Jurkat, Clone E6-1 (cell line): ENCODE measurements at regions not wholly inside any gene's neighbourhood (a gene's known extent, or its start where the extent isn't known, plus 50 kb on each side); places are given as distances from the start of the nearest gene placed in this dataset.

Experiments
- DNase-seq: peaks from one replicate; pipeline ENCODE4 v3.0.0-alpha.2; 2011; ENCODE audit warnings: low read depth, low spot score
- H3K4me3 ChIP-seq: 2 replicates; pipeline ENCODE4 v1.5.1; 2011; ENCODE audit warnings: mild to moderate bottlenecking, low read length, control low read depth, moderate library complexity

DNA sequence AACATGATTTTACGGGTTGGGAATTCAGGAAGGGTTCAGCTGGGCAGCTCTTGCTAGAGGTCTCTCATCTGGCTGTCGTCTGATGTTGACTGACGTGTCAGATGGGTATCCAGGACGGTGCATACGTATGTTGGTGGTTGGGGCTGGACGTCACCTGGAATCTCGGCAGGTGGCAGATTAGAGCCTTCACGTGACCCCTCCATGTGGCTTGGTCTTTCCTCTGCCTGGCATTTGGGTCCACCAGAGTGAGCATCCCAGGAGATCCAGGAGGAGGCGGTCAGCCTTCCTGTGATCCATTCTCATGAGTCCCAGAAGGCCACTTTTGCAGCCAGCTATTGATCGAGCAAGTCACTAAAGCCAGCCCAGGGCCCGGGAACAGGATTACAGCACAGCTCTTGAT lies 202.7 kb downstream of the FOXL1 start:
- DNase-seq, result no peak
- H3K4me3 ChIP-seq, result no peak overlapping the region

DNA sequence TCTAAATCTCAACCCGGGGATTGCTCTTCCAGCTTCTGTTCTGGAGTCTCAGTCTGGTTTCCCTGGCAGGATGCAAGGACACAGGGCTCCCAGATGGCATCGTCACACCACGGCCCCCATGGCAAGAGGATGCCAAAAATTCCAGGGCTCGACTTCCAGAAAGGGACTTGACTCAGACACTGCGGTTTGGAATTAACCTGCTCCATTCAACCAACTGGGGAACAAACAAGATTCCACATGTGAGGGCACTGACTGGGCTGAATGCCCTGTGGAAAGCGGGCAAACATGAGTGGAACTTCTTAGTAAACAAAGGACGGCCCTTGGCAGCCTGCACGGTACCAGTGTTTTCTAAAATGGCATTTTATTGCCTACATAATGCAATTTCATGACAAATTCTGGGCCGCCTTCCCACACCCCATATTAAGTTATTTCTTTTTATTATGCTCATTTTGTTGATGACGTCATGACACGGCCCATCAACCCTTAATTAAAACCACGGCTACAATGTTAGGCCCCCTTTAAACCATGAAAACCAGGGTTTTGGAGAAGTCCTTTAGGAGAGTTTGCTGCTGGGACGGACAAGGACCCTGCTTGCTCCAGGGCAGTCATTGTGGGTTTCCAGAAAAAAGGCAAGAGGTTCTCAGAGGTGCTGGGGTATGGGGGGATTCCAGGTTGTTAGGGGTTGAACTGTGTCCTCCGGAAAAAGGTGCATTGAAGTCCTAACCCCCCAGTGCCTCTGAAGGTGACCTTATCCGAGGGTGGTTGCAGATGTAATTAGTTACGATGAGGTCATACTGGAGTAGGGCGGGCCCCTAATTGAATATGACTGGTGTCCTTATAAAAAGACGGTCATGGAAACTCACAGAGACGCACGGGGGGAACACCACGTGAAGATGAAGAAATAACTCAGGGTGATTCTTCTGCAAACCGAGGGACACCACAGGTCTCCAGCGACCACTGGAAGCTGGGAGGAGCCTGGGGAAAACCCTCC lies 205.6 kb downstream of the FOXL1 start:
- DNase-seq, result no peak
- no peak overlapping the region for H3K4me3 ChIP-seq

DNA sequence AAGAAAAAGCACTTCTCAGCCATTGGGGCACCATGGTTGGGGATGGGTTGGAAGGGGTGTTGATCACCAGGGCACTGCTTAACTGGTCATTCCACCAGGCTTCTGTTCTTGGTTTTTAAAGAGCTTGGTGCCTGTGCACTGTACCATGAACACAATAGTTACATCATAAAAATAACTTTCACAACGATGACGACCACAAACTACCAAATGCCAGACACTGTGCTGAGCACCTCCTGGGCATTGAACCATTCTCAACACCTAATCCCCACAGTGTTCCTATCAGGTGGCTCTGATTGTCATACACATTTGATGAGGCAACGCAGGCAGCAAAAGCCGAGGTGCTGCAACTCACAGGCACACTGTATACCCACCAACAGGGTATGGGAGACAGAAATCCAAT lies 208.0 kb downstream of the FOXL1 start:
- H3K4me3 ChIP-seq, result no peak overlapping the region
- no peak for DNase-seq

GRCh38 chr16:86786994-86787393 lies 208.6 kb downstream of the FOXL1 start:
- no peak overlapping the region for H3K4me3 ChIP-seq
- no peak for DNase-seq

DNA sequence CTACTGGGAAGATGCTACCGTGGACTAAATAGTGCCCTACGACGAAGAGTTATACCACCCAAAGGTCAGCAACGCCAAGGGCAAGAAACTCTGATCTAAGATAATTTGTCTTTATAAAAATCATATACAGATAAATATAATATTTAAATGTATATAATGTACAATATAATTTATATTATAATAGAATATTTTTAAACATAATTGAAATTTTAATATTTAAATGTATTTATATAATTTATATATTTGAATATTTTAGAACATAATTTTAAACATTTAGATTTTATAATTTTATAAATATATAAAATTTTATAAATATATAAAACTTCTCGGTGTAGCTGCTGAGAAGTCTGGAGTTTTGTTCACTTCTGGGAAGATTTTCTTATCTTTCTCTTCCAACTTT lies 209.2 kb downstream of the FOXL1 start:
- DNase-seq, result no peak
- no peak overlapping the region for H3K4me3 ChIP-seq

- DNase-seq, result no peak
These were observed 211.3 kb downstream of the FOXL1 start for GRCh38 chr16:86789621-86790051.

GRCh38 chr16:86791287-86792035 lies 213.1 kb downstream of the FOXL1 start:
- DNase-seq, result no peak
- H3K4me3 ChIP-seq, result no peak overlapping the region

More at GRCh38 chr16:86789621-86790051, 211.3 kb downstream of the FOXL1 start:
- H3K4me3 ChIP-seq, result no peak overlapping the region

DNA sequence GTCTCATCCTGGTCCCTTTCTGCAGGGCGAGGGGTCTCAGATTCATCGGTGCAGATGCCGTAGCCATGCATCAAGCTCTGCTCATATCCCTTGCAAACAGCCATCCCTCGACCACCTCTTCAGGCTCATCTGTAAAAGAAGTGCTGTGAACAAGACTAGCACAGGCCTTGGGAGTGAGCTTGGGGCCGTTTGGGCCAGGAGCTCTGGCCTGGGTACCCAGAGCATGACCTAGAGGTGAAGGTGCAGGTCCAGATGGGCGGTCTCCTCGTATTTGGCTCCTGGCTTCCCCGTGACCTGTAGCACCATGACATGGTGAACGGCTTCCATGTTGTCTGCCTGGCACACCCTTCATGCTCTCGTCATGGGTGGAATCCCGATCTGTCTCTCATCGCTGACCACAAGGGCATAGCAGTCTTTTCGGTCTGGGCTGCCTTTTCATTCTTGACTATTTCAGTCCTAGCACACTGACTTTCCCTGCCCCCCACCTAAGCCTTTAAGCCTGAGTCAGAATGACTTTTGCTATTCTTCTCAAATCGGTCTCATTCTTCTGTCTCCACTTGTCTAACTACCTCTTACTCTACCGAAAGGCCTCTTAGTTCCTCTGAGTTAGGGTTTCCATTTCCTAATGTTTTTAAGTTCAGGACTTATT lies 216.0 kb downstream of the FOXL1 start:
- H3K4me3 ChIP-seq, result no peak overlapping the region
- no peak for DNase-seq

GRCh38 chr16:86797700-86798099 lies 219.4 kb downstream of the FOXL1 start:
- H3K4me3 ChIP-seq, result no peak overlapping the region
- DNase-seq, result no peak

GRCh38 chr16:86798247-86799041 lies 220.1 kb downstream of the FOXL1 start:
- no peak overlapping the region for H3K4me3 ChIP-seq
- no peak for DNase-seq

- H3K4me3 ChIP-seq, result no peak overlapping the region
- no peak for DNase-seq
These were observed 221.0 kb downstream of the FOXL1 start for GRCh38 chr16:86799367-86799766.

- H3K4me3 ChIP-seq, result no peak overlapping the region
- no peak for DNase-seq
These were observed 222.5 kb downstream of the FOXL1 start for GRCh38 chr16:86800894-86801293.

- no peak overlapping the region for H3K4me3 ChIP-seq
- DNase-seq, result no peak
These were observed 223.7 kb downstream of the FOXL1 start for GRCh38 chr16:86802013-86802412.

DNA sequence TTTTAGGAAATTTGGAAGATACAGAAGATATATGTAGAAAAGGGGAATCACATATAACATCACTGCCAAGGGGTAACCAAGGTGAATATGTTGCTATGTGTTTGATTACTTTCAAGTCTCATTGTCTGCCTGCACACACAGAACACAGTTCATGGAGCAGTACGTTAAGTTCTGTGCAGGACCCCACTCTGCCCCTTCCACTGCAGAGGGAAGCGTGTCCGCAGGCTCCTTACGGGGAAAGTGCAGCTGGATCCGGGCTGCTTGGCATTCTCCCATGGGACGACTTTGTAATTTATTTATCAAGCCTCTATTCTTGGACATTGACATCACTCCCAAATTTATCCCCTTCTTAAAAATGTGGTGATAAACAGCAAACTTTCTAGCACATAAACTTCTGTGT lies 226.8 kb downstream of the FOXL1 start:
- no peak overlapping the region for H3K4me3 ChIP-seq
- no peak for DNase-seq

DNA sequence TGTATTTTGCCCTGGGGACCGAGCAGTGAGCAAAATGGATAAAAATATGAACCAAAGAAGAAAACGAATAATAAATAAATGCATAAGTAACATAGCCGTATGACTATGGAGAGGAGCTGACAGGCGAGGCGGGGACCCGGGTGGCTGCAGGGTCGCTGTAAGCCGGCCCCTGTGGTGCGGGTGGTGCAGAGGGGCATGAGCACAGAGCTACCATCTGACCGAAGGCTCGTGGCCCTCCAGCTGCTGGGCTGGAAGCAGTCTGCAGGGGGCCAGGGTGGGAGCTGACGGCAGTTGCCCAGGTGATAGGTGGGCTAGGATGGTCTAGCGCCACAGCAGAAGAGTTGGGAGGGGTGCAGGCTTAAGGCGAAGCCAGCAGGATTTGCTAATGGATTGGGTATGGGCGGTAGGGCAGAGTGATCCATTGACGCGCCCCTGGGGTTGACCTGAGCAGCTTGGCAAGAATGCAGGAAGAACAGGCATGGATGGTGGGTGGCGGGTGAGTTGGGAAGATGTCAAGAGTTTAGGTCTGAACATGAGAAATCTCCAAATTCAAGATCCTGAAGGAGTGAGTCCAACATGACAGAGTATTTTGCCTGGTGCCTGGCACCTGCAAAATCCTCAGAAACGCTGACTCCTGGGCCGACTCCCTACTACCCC lies 228.0 kb downstream of the FOXL1 start:
- no peak for DNase-seq
- H3K4me3 ChIP-seq, result no peak overlapping the region

DNA sequence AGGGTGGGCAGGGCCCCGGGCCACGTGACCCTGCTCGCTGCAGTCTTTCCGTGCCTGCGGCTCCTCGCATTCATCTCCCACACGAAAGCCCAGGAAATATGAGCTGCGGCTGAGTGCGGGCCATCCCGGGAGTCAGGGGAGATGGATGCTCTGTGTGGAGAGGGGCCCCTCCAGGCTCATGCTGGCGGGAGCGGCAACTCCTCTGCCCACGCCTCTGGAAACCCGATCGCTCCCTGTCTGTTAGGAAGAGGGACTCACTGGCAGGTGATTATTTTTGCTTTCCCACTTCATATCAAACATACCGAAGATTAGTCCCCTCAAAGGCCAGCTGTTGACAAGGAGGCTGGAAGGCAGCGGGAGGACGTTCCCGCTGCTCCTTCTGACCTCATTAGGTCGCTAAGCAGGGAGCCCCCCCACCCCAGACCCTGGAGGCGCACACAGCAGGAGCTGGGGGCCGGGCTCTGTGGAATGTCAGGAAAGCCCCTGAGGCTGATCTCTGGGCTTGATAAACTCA lies 228.5 kb downstream of the FOXL1 start:
- no peak overlapping the region for H3K4me3 ChIP-seq
- DNase-seq, result no peak

GRCh38 chr16:86808863-86809444 lies 230.6 kb downstream of the FOXL1 start:
- DNase-seq, result no peak
- H3K4me3 ChIP-seq, result no peak overlapping the region

GRCh38 chr16:86809458-86809955 lies 231.2 kb downstream of the FOXL1 start:
- no peak overlapping the region for H3K4me3 ChIP-seq
- DNase-seq, result no peak
